ENCODE measurements at regions not wholly inside any gene's neighbourhood (a gene's known extent, or its start where the extent isn't known, plus 50 kb on each side); places are given as distances from the start of the nearest gene placed in this dataset.
"Not testable (repeated sequence)": the region's sequence is repeated elsewhere in the genome, so short reads cannot be mapped to it uniquely, and the experiment has no call there.

- no peak for DNase-seq
Measured at GRCh38 chr2:230593765-230594164, 118.9 kb upstream of the CAB39 start.

GRCh38 chr2:230594286-230594840, 118.3 kb upstream of the CAB39 start:
- no peak for DNase-seq

GRCh38 chr2:230599853-230600252, 112.8 kb upstream of the CAB39 start:
- no peak for DNase-seq

- DNase-seq: no peak
Measured at GRCh38 chr2:230600285-230600684, 112.4 kb upstream of the CAB39 start.

- no peak for DNase-seq
Measured at GRCh38 chr2:230600881-230601280, 111.8 kb upstream of the CAB39 start.

GRCh38 chr2:230601510-230601909, 111.1 kb upstream of the CAB39 start:
- DNase-seq: no peak

- DNase-seq: peak; percentile 43 to 46
Measured at GRCh38 chr2:230602562-230603230, 109.9 kb upstream of the CAB39 start.

GRCh38 chr2:230603317-230603716, 109.3 kb upstream of the CAB39 start:
- DNase-seq: not testable (repeated sequence)

- not testable (repeated sequence) for DNase-seq
Measured at GRCh38 chr2:230604158-230604557, 108.5 kb upstream of the CAB39 start.

- DNase-seq: no peak
Measured at GRCh38 chr2:230614040-230614439, 98.6 kb upstream of the CAB39 start.

- peak; percentile 55 to 68 for DNase-seq
Measured at GRCh38 chr2:230614913-230615332, 97.7 kb upstream of the CAB39 start.

- not testable (repeated sequence) for DNase-seq
Measured at GRCh38 chr2:230617256-230617706, 95.4 kb upstream of the CAB39 start.

GRCh38 chr2:230619491-230619890, 93.2 kb upstream of the CAB39 start:
- DNase-seq: no peak

GRCh38 chr2:230625220-230625619, 87.4 kb upstream of the CAB39 start:
- DNase-seq: not testable (repeated sequence)

GRCh38 chr2:230627091-230627490, 85.6 kb upstream of the CAB39 start:
- DNase-seq: not testable (repeated sequence)

GRCh38 chr2:230627806-230628724, 84.6 kb upstream of the CAB39 start:
- DNase-seq: no peak

- DNase-seq: no peak
Measured at GRCh38 chr2:230631470-230631869, 81.2 kb upstream of the CAB39 start.

GRCh38 chr2:230634146-230634545, 78.5 kb upstream of the CAB39 start:
- no peak for DNase-seq

GRCh38 chr2:230634721-230635313, 77.8 kb upstream of the CAB39 start:
- not testable (repeated sequence) for DNase-seq

- no peak for DNase-seq
Measured at GRCh38 chr2:230636684-230637271, 75.9 kb upstream of the CAB39 start.

GRCh38 chr2:230637486-230637885, 75.2 kb upstream of the CAB39 start:
- DNase-seq: not testable (repeated sequence)

- DNase-seq: no peak
Measured at GRCh38 chr2:230640540-230641011, 72.1 kb upstream of the CAB39 start.

GRCh38 chr2:230642966-230643365, 69.7 kb upstream of the CAB39 start:
- no peak for DNase-seq

Measured in stimulated activated CD4-positive, alpha-beta T cell treated with anti-CD3 and anti-CD28 coated beads, Interleukin-2, amount 100 ng/mL, for 24 hours (primary cell).